OCI-LY3 (cell line): ENCODE measurements at regions not wholly inside any gene's neighbourhood (a gene's known extent, or its start where the extent isn't known, plus 50 kb on each side); places are given as distances from the start of the nearest gene placed in this dataset.

Experiments used
- EZH2phosphoT487 ChIP-seq: fragments of 200-600 bp; shearing (Covaris generic); IDR thresholded peaks from 2 replicates; pipeline ENCODE4 v1.6.1; 2018; ENCODE audit warnings: antibody characterized with exemption, mixed run types, low read depth
- TF ChIP-seq, protein P1 (sequence below): fragments of 200-600, 300-600 bp; sonication (generic); IDR thresholded peaks from 2 replicates; pipeline ENCODE4 v1.5.1; 2014; ENCODE audit warnings: antibody characterized with exemption, low read length, low read depth

DNA sequence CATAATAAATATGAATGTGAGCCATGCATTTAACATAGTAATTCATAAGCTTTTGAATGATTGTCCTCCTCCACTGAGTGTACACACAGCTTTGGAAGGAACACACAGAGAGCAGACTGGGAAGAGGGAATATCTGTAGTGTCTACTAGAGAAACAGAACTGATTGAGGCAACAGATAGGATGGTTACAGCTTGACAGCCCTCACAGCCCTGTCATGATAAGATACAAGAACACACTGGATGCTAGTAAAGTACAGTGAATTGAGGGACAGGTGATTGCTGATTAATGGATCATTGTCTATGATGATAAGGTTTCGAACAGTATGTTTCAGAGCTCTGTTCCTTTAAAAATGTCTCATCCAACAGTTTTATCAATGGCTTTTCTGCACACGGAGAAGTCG, 383.4 kb upstream of the GBE1 start:
- TF ChIP-seq, protein P1, sequence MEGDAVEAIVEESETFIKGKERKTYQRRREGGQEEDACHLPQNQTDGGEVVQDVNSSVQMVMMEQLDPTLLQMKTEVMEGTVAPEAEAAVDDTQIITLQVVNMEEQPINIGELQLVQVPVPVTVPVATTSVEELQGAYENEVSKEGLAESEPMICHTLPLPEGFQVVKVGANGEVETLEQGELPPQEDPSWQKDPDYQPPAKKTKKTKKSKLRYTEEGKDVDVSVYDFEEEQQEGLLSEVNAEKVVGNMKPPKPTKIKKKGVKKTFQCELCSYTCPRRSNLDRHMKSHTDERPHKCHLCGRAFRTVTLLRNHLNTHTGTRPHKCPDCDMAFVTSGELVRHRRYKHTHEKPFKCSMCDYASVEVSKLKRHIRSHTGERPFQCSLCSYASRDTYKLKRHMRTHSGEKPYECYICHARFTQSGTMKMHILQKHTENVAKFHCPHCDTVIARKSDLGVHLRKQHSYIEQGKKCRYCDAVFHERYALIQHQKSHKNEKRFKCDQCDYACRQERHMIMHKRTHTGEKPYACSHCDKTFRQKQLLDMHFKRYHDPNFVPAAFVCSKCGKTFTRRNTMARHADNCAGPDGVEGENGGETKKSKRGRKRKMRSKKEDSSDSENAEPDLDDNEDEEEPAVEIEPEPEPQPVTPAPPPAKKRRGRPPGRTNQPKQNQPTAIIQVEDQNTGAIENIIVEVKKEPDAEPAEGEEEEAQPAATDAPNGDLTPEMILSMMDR: no peak
- no peak for TF ChIP-seq EZH2phosphoT487
